GM21381 (cell line): ENCODE measurements at regions not wholly inside any gene's neighbourhood (a gene's known extent, or its start where the extent isn't known, plus 50 kb on each side); places are given as distances from the start of the nearest gene placed in this dataset.
"Not testable (repeated sequence)": the region's sequence is repeated elsewhere in the genome, so short reads cannot be mapped to it uniquely, and the experiment has no call there.

Experiments
- ATAC-seq: cut with Tn5 transposase; IDR thresholded peaks from one replicate; pipeline ENCODE4 v1.9.1; 2021; ENCODE audit warnings: mild to moderate bottlenecking, moderate library complexity; ENCODE audit not compliant: unreplicated experiment

GRCh38 chr20:22842793-22843192, 192.3 kb upstream of the SSTR4 start:
- ATAC-seq: no peak

GRCh38 chr20:22844959-22845358, 190.2 kb upstream of the SSTR4 start:
- ATAC-seq: no peak

GRCh38 chr20:22846863-22847262, 188.2 kb upstream of the SSTR4 start:
- no peak for ATAC-seq

GRCh38 chr20:22848364-22848763, 186.7 kb upstream of the SSTR4 start:
- ATAC-seq: no peak

GRCh38 chr20:22851679-22852346, 183.3 kb upstream of the SSTR4 start:
- not testable (repeated sequence) for ATAC-seq

- ATAC-seq: no peak
Measured at GRCh38 chr20:22861231-22861980, 173.7 kb upstream of the SSTR4 start.

- ATAC-seq: no peak
Measured at GRCh38 chr20:22861990-22862389, 173.1 kb upstream of the SSTR4 start.

- ATAC-seq: no peak
Measured at GRCh38 chr20:22862671-22863230, 172.4 kb upstream of the SSTR4 start.

GRCh38 chr20:22863826-22864225, 171.3 kb upstream of the SSTR4 start:
- ATAC-seq: no peak

- no peak for ATAC-seq
Measured at GRCh38 chr20:22866812-22867341, 168.2 kb upstream of the SSTR4 start.

- no peak for ATAC-seq
Measured at GRCh38 chr20:22878166-22878565, 156.9 kb upstream of the SSTR4 start.

- ATAC-seq: no peak
Measured at GRCh38 chr20:22880277-22880676, 154.8 kb upstream of the SSTR4 start.

- ATAC-seq: no peak
Measured at GRCh38 chr20:22887796-22888195, 147.3 kb upstream of the SSTR4 start.

- no peak for ATAC-seq
Measured at GRCh38 chr20:22890594-22891300, 144.4 kb upstream of the SSTR4 start.

GRCh38 chr20:22901164-22901563, 133.9 kb upstream of the SSTR4 start:
- ATAC-seq: no peak

- no peak for ATAC-seq
Measured at GRCh38 chr20:22901921-22902320, 133.2 kb upstream of the SSTR4 start.

GRCh38 chr20:22904386-22904785, 130.7 kb upstream of the SSTR4 start:
- no peak for ATAC-seq

- ATAC-seq: no peak
Measured at GRCh38 chr20:22904905-22905304, 130.2 kb upstream of the SSTR4 start.

GRCh38 chr20:22905658-22906057, 129.5 kb upstream of the SSTR4 start:
- ATAC-seq: no peak

- no peak for ATAC-seq
Measured at GRCh38 chr20:22908437-22908836, 126.7 kb upstream of the SSTR4 start.

GRCh38 chr20:22908944-22909343, 126.2 kb upstream of the SSTR4 start:
- no peak for ATAC-seq
